ENCODE measurements at regions not wholly inside any gene's neighbourhood (a gene's known extent, or its start where the extent isn't known, plus 50 kb on each side); places are given as distances from the start of the nearest gene placed in this dataset.

DNA sequence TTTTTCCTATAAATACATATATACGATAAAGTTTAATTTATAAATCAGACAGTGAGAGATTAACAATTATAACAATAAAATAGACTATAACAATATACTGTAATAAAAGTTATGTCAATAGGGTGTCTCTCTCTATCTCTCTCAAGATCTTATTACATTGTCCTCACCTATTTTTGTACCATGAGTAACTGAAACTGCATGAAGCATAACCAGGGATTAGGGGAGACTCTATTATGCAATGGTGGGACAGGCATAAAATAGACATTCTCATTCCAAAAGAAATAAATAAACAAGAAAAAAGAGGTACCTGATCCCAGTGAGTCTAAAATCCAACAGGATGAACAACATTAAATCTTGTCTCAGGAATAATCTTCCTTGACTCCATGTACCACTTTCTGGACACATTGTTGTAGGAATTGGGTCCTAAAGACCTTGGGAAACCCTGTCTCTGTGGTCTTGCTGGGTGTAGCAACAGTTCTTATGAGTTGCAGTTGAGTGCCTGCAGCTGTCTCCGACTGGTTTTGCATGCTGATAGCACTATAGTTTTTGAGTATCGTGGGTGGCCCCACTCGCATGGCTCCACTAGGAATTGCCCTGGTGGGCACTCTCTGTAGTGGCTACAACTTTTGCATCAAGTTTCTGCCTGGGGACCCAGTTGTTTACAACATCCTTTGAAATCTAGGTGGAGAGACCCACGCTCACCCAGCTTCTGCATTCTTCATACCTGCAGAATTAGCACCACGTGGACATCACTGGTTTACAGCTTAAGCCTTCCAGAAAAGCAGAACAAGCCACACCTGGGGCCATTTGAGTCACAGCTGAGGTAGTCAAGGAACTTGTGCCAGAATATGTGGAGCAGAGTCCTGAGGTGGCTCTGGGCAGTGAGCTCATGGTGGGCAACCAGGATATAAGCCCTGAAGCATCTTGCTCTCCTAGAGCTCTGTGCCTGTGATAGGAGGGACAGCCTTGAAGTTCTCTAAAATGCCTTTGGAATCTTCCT lies 204.7 kb downstream of the KITLG start:
- DNase-seq (ENCODE audit: low read depth, low spot score) (no peak), FAIRE-seq (no peak)
- no peak overlapping the region for H3K9ac ChIP-seq (replicated peaks; ENCODE audit: extremely low read depth, insufficient read depth, low read length)
- no peaks in the 10 kb centered on the region for H3K4me1 ChIP-seq (ENCODE audit: control insufficient read depth, extremely low read depth, insufficient read depth, low read length)
- H3K4me2 ChIP-seq (ENCODE audit: insufficient read depth, low read length): no peak overlapping the region
- no peak overlapping the region for H2AFZ ChIP-seq (ENCODE audit: low read depth, low read length)
- POLR2A ChIA-PET: no interaction called here
- no peaks in the 10 kb centered on the region for H3K9me1 ChIP-seq (replicated peaks; ENCODE audit: control insufficient read depth, extremely low read depth, insufficient read depth, low read length)
- H4K20me1 ChIP-seq (replicated peaks; ENCODE audit: control insufficient read depth, extremely low read depth, insufficient read depth, low read length): no peaks in the 10 kb centered on the region
- intact Hi-C loops (cut with micrococcal nuclease) (no loop called here), dilution Hi-C loops (cut with MboI; ENCODE audit: extremely low pct_ligation_motif_present, low sequenced_read_pairs) (no loop called here)
- H3K36me3 ChIP-seq (ENCODE audit: control insufficient read depth in 2 of 2, extremely low read depth in 1 of 2, insufficient read depth in 2 of 2, low read length in 2 of 2): no peaks in the 10 kb centered on the region
- CTCF ChIA-PET: interaction anchor here (1.6 kb wide), 1 partner anchor 52 kb away, joined by 3 read pairs; no protein-coding TSS in a partner anchor
- H3K9me3 ChIP-seq (replicated peaks; ENCODE audit: control insufficient read depth, insufficient read depth, low read length): no peaks in the 10 kb centered on the region
- no peaks in the 10 kb centered on the region for H3K27me3 ChIP-seq (ENCODE audit: control insufficient read depth in 2 of 2, insufficient read depth in 2 of 2, low read length in 2 of 2)
- H3K79me2 ChIP-seq (ENCODE audit: control insufficient read depth, insufficient read depth, low read length): no peaks in the 10 kb centered on the region
- no TSS peak for BruUV-seq (replicated peaks)
- no peak for TF ChIP-seq MYC (IDR thresholded peaks at IDR 0.05; ENCODE audit: low read depth, low read length)
- no peak for TF ChIP-seq CTCF (IDR thresholded peaks at IDR 0.05; ENCODE audit: extremely low read depth in 1 of 2, insufficient read depth in 1 of 2, low read depth in 1 of 2, low read length in 2 of 2)
- no peak for TF ChIP-seq EZH2 (IDR thresholded peaks at IDR 0.05; ENCODE audit: borderline replicate concordance, low read depth, low read length, severe bottlenecking)
- TF ChIP-seq FOS (IDR thresholded peaks at IDR 0.05; ENCODE audit: borderline replicate concordance, insufficient read depth, low read length): no peak
- no peak for TF ChIP-seq POLR2AphosphoS5 (IDR thresholded peaks at IDR 0.05; ENCODE audit: insufficient read depth, low read depth, low read length)
- no peak for TF ChIP-seq MAX (IDR thresholded peaks at IDR 0.05; ENCODE audit: insufficient read depth, insufficient read length)
- no peak for TF ChIP-seq JUN (IDR thresholded peaks at IDR 0.05; ENCODE audit: borderline replicate concordance, insufficient read depth, insufficient read length, low read depth)
- no peak for TF ChIP-seq POLR2A (IDR thresholded peaks at IDR 0.05; ENCODE audit: low read depth, low read length)
- TF ChIP-seq GATA2 (IDR thresholded peaks at IDR 0.05; ENCODE audit: insufficient read depth, insufficient read length, low read depth, low read length): no peak
- no peak overlapping the region for H3K27ac ChIP-seq (ENCODE audit: insufficient read depth, low read depth, low read length)
- no peak overlapping the region for H3K4me3 ChIP-seq (replicated peaks in 1 of 3; ENCODE audit: insufficient read depth in 1 of 3, low read depth in 1 of 3, low read length in 3 of 3)

Measured in endothelial cell of umbilical vein (primary cell).